Spleen (tissue), 11 donors: ENCODE measurements at regions not wholly inside any gene's neighbourhood (a gene's known extent, or its start where the extent isn't known, plus 50 kb on each side); places are given as distances from the start of the nearest gene placed in this dataset.

Experiments used
- DNase-seq: peaks from one replicate; pipeline ENCODE4 v3.0.0-alpha.2; 2020
- H3K27ac ChIP-seq, 8 donors: fragments of 200-600 bp; sonication (generic) in 7 of 8; 1 replicate in 4 of 8; 2 replicates in 4 of 8; pipeline versions ENCODE4 v1.5.0 to v1.8.0; 2016 to 2021; ENCODE audit warnings: inconsistent platforms in 4 of 8, mild to moderate bottlenecking in 4 of 8, moderate library complexity in 1 of 8
- H3K27me3 ChIP-seq, 7 donors: fragments of 200-600 bp; sonication (generic) in 6 of 7; replicated peaks in 1 of 7; 1 replicate in 4 of 7; 2 replicates in 3 of 7; pipeline versions ENCODE4 v1.5.0 to v1.8.0; 2016 to 2021; ENCODE audit warnings: inconsistent platforms in 3 of 7, mild to moderate bottlenecking in 1 of 7
- H3K36me3 ChIP-seq, 6 donors: fragments of 200-600 bp; sonication (generic) in 5 of 6; 1 replicate in 4 of 6; 2 replicates in 2 of 6; pipeline versions ENCODE4 v1.5.0 to v1.8.0; 2016 to 2021; ENCODE audit warnings: inconsistent platforms in 2 of 6
- H3K4me1 ChIP-seq, 6 donors: fragments of 200-600 bp; sonication (generic) in 5 of 6; 1 replicate in 3 of 6; 2 replicates in 3 of 6; pipeline versions ENCODE4 v1.5.0 to v1.8.0; 2016 to 2021; ENCODE audit warnings: inconsistent platforms in 3 of 6
- H3K4me3 ChIP-seq, 8 donors: fragments of 200-600 bp; sonication (generic) in 7 of 8; 1 replicate in 4 of 8; 2 replicates in 4 of 8; pipeline versions ENCODE4 v1.5.0 to v1.8.0; 2016 to 2021; ENCODE audit warnings: inconsistent platforms in 4 of 8, mild to moderate bottlenecking in 4 of 8, moderate library complexity in 2 of 8
- H3K9me3 ChIP-seq, 8 donors: fragments of 200-600 bp; sonication (generic) in 7 of 8; 1 replicate in 4 of 8; 2 replicates in 4 of 8; pipeline versions ENCODE4 v1.5.0 to v1.8.0; 2016 to 2021; ENCODE audit warnings: inconsistent platforms in 4 of 8
- CTCF ChIP-seq, 11 experiments: fragments of 200-600 bp in 7 of 11; fragments of 450-650 bp in 4 of 11; sonication (generic) in 4 of 11; IDR thresholded peaks in 8 of 11; conservative IDR thresholded peaks in 3 of 11; 1 replicate in 7 of 11; 2 replicates in 4 of 11; pipeline versions ENCODE4 v1.4.0 to v1.8.0; 2016 to 2021; ENCODE audit warnings: antibody characterized with exemption in 11 of 11, inconsistent platforms in 4 of 11, mild to moderate bottlenecking in 1 of 11
- POLR2A ChIP-seq, 3 donors: fragments of 450-650 bp; IDR thresholded peaks; one replicate each; pipeline ENCODE4 v1.5.1; 2017; ENCODE audit warnings: antibody characterized with exemption in 3 of 3, mild to moderate bottlenecking in 1 of 3
- POLR2AphosphoS5 ChIP-seq, 3 donors: sonication (generic); formaldehyde crosslinking; IDR thresholded peaks; one replicate each; pipeline ENCODE4 v1.5.1; 2017; ENCODE audit warnings: antibody characterized with exemption in 3 of 3
- WGBS, 5 donors: extraction: QIAGEN DNeasy Blood & Tissue Kit in 3 of 5; methylation state at CpG; one replicate each; pipeline versions ENCODE4 v1.1.5 to v1.1.7; 2013 to 2018; 5-methylcytosine and 5-hydroxymethylcytosine counted together
- intact Hi-C: fragments of 100-400 bp; cut with DNase I; formaldehyde crosslinking; loops from one replicate; pipeline ENCODE4 v1.15.0; 2023; ENCODE audit warnings: low total_unique reads
- donor health status: healthy with polysubstance abuse.
- donor health status: DM: no; HTN: no; CAD: no; lungs with moderate emphysema.
- donor health status: DM: no; HTN: no; CAD: no.
- donor health status: Bipolar disorder and iron deficiency.
- donor health status: healthy.
- donor health status: DM: no; HTN: no; CAD: no.
- donor health status: DM: yes; HTN: yes; CAD: no.

- WGBS, 5 donors: 71 to 93% (median 84%) methylated on average over 6 of the region's 6 CpGs
- Histone ChIP-seq H3K27ac (no peak overlapping the region), H3K36me3 (no peaks in the 10 kb centered on the region), H3K4me3 (no peak overlapping the region), H3K9me3 (no peaks in the 10 kb centered on the region), H3K27me3 (no peaks in the 10 kb centered on the region), H3K4me1 (peaks cover 0 to 22% (median 7%) of the 10 kb centered on the region in 6 donors)
- intact Hi-C loops: no loop called here
- TF ChIP-seq POLR2AphosphoS5 (IDR thresholded peaks at IDR 0.05) (no peak), POLR2A (IDR thresholded peaks at IDR 0.05) (no peak), CTCF (IDR thresholded peaks at IDR 0.05 in 8 of 11, conservative IDR thresholded peaks at IDR 0.05 in 3 of 11) (no peak)
- DNase-seq: no peak
Measured at GRCh38 chr6:14344486-14344885, 226.9 kb downstream of the CD83 start.

GRCh38 chr6:14348389-14348788 is 230.8 kb downstream of the CD83 start:
- H3K27me3 ChIP-seq: no peaks in the 10 kb centered on the region
- no peak for TF ChIP-seq CTCF (IDR thresholded peaks at IDR 0.05 in 8 of 11, conservative IDR thresholded peaks at IDR 0.05 in 3 of 11)
- no peak for TF ChIP-seq POLR2AphosphoS5 (IDR thresholded peaks at IDR 0.05)
- no peaks in the 10 kb centered on the region for H3K36me3 ChIP-seq
- no peak overlapping the region for H3K4me3 ChIP-seq
- 25 to 68% (median 50%) methylated on average over 1 of the region's 1 CpG for WGBS, 5 donors
- no peak for DNase-seq
- peaks cover 0 to 11% (median 2%) of the 10 kb centered on the region in 8 donors for H3K9me3 ChIP-seq
- intact Hi-C loops: no loop called here
- no peak overlapping the region for H3K27ac ChIP-seq
- peaks cover 0 to 20% (median 2%) of the 10 kb centered on the region in 6 donors for H3K4me1 ChIP-seq

GRCh38 chr6:14349507-14349906 is 231.9 kb downstream of the CD83 start:
- Histone ChIP-seq H3K9me3 (peaks cover 0 to 11% (median 2%) of the 10 kb centered on the region in 8 donors), H3K36me3 (no peaks in the 10 kb centered on the region), H3K27ac (no peak overlapping the region), H3K4me3 (no peak overlapping the region), H3K27me3 (no peaks in the 10 kb centered on the region), H3K4me1 (peaks cover 0 to 26% (median 2%) of the 10 kb centered on the region in 6 donors)
- TF ChIP-seq CTCF (IDR thresholded peaks at IDR 0.05 in 8 of 11, conservative IDR thresholded peaks at IDR 0.05 in 3 of 11): no peak
- no peak for TF ChIP-seq POLR2A (IDR thresholded peaks at IDR 0.05)
- no peak for TF ChIP-seq POLR2AphosphoS5 (IDR thresholded peaks at IDR 0.05)
- intact Hi-C loops: no loop called here
- DNase-seq: no peak
- WGBS, 5 donors: 53 to 63% (median 57%) methylated on average over 2 of the region's 2 CpGs

GRCh38 chr6:14350210-14350609 is 232.6 kb downstream of the CD83 start:
- H3K4me3 ChIP-seq: no peak overlapping the region
- WGBS, 5 donors: 78 to 98% (median 94%) methylated on average over 6 of the region's 6 CpGs
- no peaks in the 10 kb centered on the region for H3K27me3 ChIP-seq
- no peak for DNase-seq
- intact Hi-C loops: no loop called here
- H3K36me3 ChIP-seq: no peaks in the 10 kb centered on the region
- peaks cover 0 to 31% (median 4%) of the 10 kb centered on the region in 6 donors for H3K4me1 ChIP-seq
- peaks cover 0 to 11% (median 2%) of the 10 kb centered on the region in 8 donors for H3K9me3 ChIP-seq
- no peak overlapping the region for H3K27ac ChIP-seq
- no peak for TF ChIP-seq CTCF (IDR thresholded peaks at IDR 0.05 in 8 of 11, conservative IDR thresholded peaks at IDR 0.05 in 3 of 11)
- no peak for TF ChIP-seq POLR2A (IDR thresholded peaks at IDR 0.05)
- no peak for TF ChIP-seq POLR2AphosphoS5 (IDR thresholded peaks at IDR 0.05)
